Activated T-helper 1 cell treated with anti-CD3 and anti-CD28 coated beads, Interleukin-2, amount 50 U/mL, for 16 hours (primary cell): ENCODE measurements at regions not wholly inside any gene's neighbourhood (a gene's known extent, or its start where the extent isn't known, plus 50 kb on each side); places are given as distances from the start of the nearest gene placed in this dataset.

Source experiments
- DNase-seq, 2 donors: peaks; one replicate each; pipeline ENCODE4 v3.0.0-alpha.2; 2020; ENCODE audit warnings: low read depth in 1 of 2, low spot score in 1 of 2

- DNase-seq = no peak
These were observed 492.4 kb downstream of the SHISA9 start for GRCh38 chr16:13393816-13394215.

- DNase-seq = no peak
These were observed 493.1 kb downstream of the SHISA9 start for GRCh38 chr16:13394488-13394887.

- no peak for DNase-seq
These were observed 495.7 kb downstream of the SHISA9 start for GRCh38 chr16:13397126-13397525.

GRCh38 chr16:13401641-13402040, 500.2 kb downstream of the SHISA9 start:
- no peak for DNase-seq

GRCh38 chr16:13402601-13403000, 501.2 kb downstream of the SHISA9 start:
- no peak for DNase-seq

- DNase-seq = no peak
These were observed 501.9 kb downstream of the SHISA9 start for GRCh38 chr16:13403326-13403725.

- DNase-seq = no peak
These were observed 505.8 kb upstream of the ERCC4 start for GRCh38 chr16:13414154-13414553.

GRCh38 chr16:13419589-13419988, 500.4 kb upstream of the ERCC4 start:
- DNase-seq = no peak

- DNase-seq = no peak
These were observed 498.2 kb upstream of the ERCC4 start for GRCh38 chr16:13421726-13422125.

GRCh38 chr16:13425836-13426235, 494.1 kb upstream of the ERCC4 start:
- no peak for DNase-seq

GRCh38 chr16:13426269-13426668, 493.7 kb upstream of the ERCC4 start:
- DNase-seq = no peak

GRCh38 chr16:13426736-13427135, 493.2 kb upstream of the ERCC4 start:
- no peak for DNase-seq

GRCh38 chr16:13427943-13428342, 492.0 kb upstream of the ERCC4 start:
- no peak for DNase-seq

- DNase-seq = no peak
These were observed 490.5 kb upstream of the ERCC4 start for GRCh38 chr16:13429416-13429815.

- no peak for DNase-seq
These were observed 484.5 kb upstream of the ERCC4 start for GRCh38 chr16:13435415-13435814.

GRCh38 chr16:13435873-13436474, 484.0 kb upstream of the ERCC4 start:
- DNase-seq = no peak

GRCh38 chr16:13436641-13437412, 483.1 kb upstream of the ERCC4 start:
- no peak for DNase-seq

GRCh38 chr16:13437413-13437795, 482.6 kb upstream of the ERCC4 start:
- no peak for DNase-seq

GRCh38 chr16:13438064-13438463, 481.9 kb upstream of the ERCC4 start:
- DNase-seq = no peak

- DNase-seq = no peak
These were observed 480.2 kb upstream of the ERCC4 start for GRCh38 chr16:13439766-13440165.

GRCh38 chr16:13441675-13442074, 478.3 kb upstream of the ERCC4 start:
- DNase-seq = no peak

GRCh38 chr16:13448346-13448745, 471.6 kb upstream of the ERCC4 start:
- DNase-seq = no peak

- no peak for DNase-seq
These were observed 466.6 kb upstream of the ERCC4 start for GRCh38 chr16:13453325-13453724.
